ENCODE measurements at regions not wholly inside any gene's neighbourhood (a gene's known extent, or its start where the extent isn't known, plus 50 kb on each side); places are given as distances from the start of the nearest gene placed in this dataset.

- CTCF ChIA-PET, result interaction anchor here (0.6 to 3.1 kb wide), 5 partner anchors 12 to 214 kb away, joined by 3 to 10 read pairs (median 4); no protein-coding TSS in a partner anchor
- no peak for FAIRE-seq
- intact Hi-C loops (cut with micrococcal nuclease; ENCODE audit: unreplicated experiment), result no loop called here
- TF ChIP-seq PBX3 (IDR thresholded peaks at IDR 0.05; ENCODE audit: insufficient replicate concordance, low read depth, low read length) (no peak), RAD21 (IDR thresholded peaks at IDR 0.05; ENCODE audit: insufficient read depth, low read depth, low read length) (no peak), BRCA1 (IDR thresholded peaks at IDR 0.05; ENCODE audit: low read depth, low read length) (no peak), TARDBP (IDR thresholded peaks at IDR 0.05; ENCODE audit: borderline replicate concordance) (no peak), SMAD1 (IDR thresholded peaks at IDR 0.05; ENCODE audit: low read depth, partially characterized antibody) (no peak), GATAD2B (conservative IDR thresholded peaks at IDR 0.05; ENCODE audit: low read depth) (no peak), GABPA (IDR thresholded peaks at IDR 0.05; ENCODE audit: low read depth) (no peak), SPI1 (IDR thresholded peaks at IDR 0.05; ENCODE audit: borderline replicate concordance, insufficient read depth, low read depth, low read length) (no peak), RFX5 (IDR thresholded peaks at IDR 0.05; ENCODE audit: low read depth, low read length) (no peak), ZBTB4 (CRISPR knock-in tag; IDR thresholded peaks at IDR 0.05) (no peak), POLR2AphosphoS2 (IDR thresholded peaks at IDR 0.05; ENCODE audit: low read depth, low read length) (no peak), ZSCAN29 (IDR thresholded peaks at IDR 0.05) (no peak), STAT3 (IDR thresholded peaks at IDR 0.05; ENCODE audit: low read depth, low read length) (no peak), KDM1A (IDR thresholded peaks at IDR 0.05; ENCODE audit: borderline replicate concordance) (no peak), MEF2A (IDR thresholded peaks at IDR 0.05; ENCODE audit: insufficient read depth, low read depth, low read length) (no peak), USF2 (IDR thresholded peaks at IDR 0.05; ENCODE audit: borderline replicate concordance, low read depth, low read length) (no peak), TCF12 (IDR thresholded peaks at IDR 0.05; ENCODE audit: low read depth, low read length) (no peak), RELB (IDR thresholded peaks at IDR 0.05; ENCODE audit: low read depth) (no peak)
Measured at GRCh38 chr16:82242201-82242600, 72.2 kb upstream of the MPHOSPH6 start.

More at GRCh38 chr16:82242201-82242600, 72.2 kb upstream of the MPHOSPH6 start:
- Histone ChIP-seq H3K36me3 (ENCODE audit: control insufficient read depth in 2 of 2, insufficient read depth in 2 of 2, low read length in 1 of 2) (no peaks in the 10 kb centered on the region), H3K27me3 (replicated peaks in 1 of 2; ENCODE audit: control insufficient read depth in 2 of 2, insufficient read depth in 2 of 2, low read length in 1 of 2) (peaks cover 0 to 2% of the 10 kb centered on the region in 2 experiments; a peak in 1 of 4 replicates), H3K27ac (ENCODE audit: control insufficient read depth, insufficient read depth) (no peak overlapping the region), H3K79me2 (ENCODE audit: control insufficient read depth, insufficient read depth, low read length) (no peaks in the 10 kb centered on the region), H3K4me1 (ENCODE audit: control insufficient read depth, insufficient read depth, low read length) (no peaks in the 10 kb centered on the region), H3K4me2 (ENCODE audit: control insufficient read depth, insufficient read depth) (no peak overlapping the region), H2AFZ (ENCODE audit: control insufficient read depth, low read depth, low read length) (no peak overlapping the region), H4K20me1 (ENCODE audit: control insufficient read depth, insufficient read depth) (no peaks in the 10 kb centered on the region), H3K4me3 (no peak overlapping the region), H3K9ac (ENCODE audit: control insufficient read depth, insufficient read depth, low read length) (no peak overlapping the region), H3K9me3 (replicated peaks; ENCODE audit: control insufficient read depth, insufficient read depth, low read length) (no peaks in the 10 kb centered on the region; the same call in 2 of the 3 replicates)
- WGBS (ENCODE audit: insufficient coverage, insufficient replicate concordance, low lambda C conversion rate, missing lambda C conversion rate), result 68% methylated on average over 9 of the region's 9 CpGs
- SMC1A ChIA-PET (ENCODE audit: uncharacterized antibody, unreplicated experiment), result no interaction called here
- DNase-seq (ENCODE audit: low read depth, low spot score) (no peak), ATAC-seq (no peak)
- no TSS peak for BruUV-seq (replicated peaks)
- in situ Hi-C loops (cut with MboI), result no loop called here
- POLR2A ChIA-PET, result no interaction called here
- RAD21 ChIA-PET (ENCODE audit: unreplicated experiment), result no interaction called here

Data from GM12878 (cell line).